T-cell (primary cell): ENCODE measurements at regions not wholly inside any gene's neighbourhood (a gene's known extent, or its start where the extent isn't known, plus 50 kb on each side); places are given as distances from the start of the nearest gene placed in this dataset.
"Not testable (repeated sequence)": the region's sequence is repeated elsewhere in the genome, so short reads cannot be mapped to it uniquely, and the experiment has no call there.

Experiments
- ATAC-seq, 4 experiments: fragments of 200-7000 bp in 3 of 4; fragments of 150-1000 bp in 1 of 4; cut with Tn5 transposase; replicated peaks in 1 of 4; 1 replicate in 3 of 4; 2 replicates in 1 of 4; pipeline ENCODE4 v1.10.0; 2021; ENCODE audit warnings: moderate library complexity in 3 of 4, mild to moderate bottlenecking in 2 of 4, moderate number of reproducible peaks in 1 of 4
- CTCF ChIA-PET, 2 donors: fragments of 300-600 bp; sonication (Branson Sonifier 250); formaldehyde crosslinking; loops; one replicate each; lab custom pipeline; 2022; ENCODE audit warnings: antibody characterized with exemption in 2 of 2; lab: Charles Lee
- POLR2A ChIA-PET, 2 donors: fragments of 300-600 bp; sonication (Branson Sonifier 250); formaldehyde crosslinking; loops; one replicate each; lab custom pipeline; 2022; ENCODE audit warnings: antibody characterized with exemption in 2 of 2; lab: Charles Lee
- DNase-seq, 35 experiments: peaks; one replicate each; pipeline versions ENCODE4 v3.0.0 to v3.0.0-alpha.2; 2013 to 2023
- H3K27ac ChIP-seq: one replicate; pipeline ENCODE4 v1.5.1; 2013; ENCODE audit warnings: low read length
- H3K27me3 ChIP-seq, 2 experiments: replicated peaks in 1 of 2; 1 replicate in 1 of 2; 2 replicates in 1 of 2; pipeline versions ENCODE4 v1.6.1 to v1.7.0; 2013; ENCODE audit warnings: low read length in 1 of 2, mixed read lengths in 1 of 2; ENCODE audit not compliant: control insufficient read depth in 2 of 2, insufficient read depth in 2 of 2; ENCODE audit errors: extremely low read depth in 1 of 2
- H3K36me3 ChIP-seq, 2 donors: 1 replicate in 1 of 2; 2 replicates in 1 of 2; pipeline versions ENCODE4 v1.6.1 to v1.7.0; 2013; ENCODE audit warnings: low read length in 1 of 2; ENCODE audit not compliant: control insufficient read depth in 2 of 2, insufficient read depth in 1 of 2; ENCODE audit errors: extremely low read depth in 1 of 2
- H3K4me1 ChIP-seq, 2 experiments: 1 replicate in 1 of 2; 2 replicates in 1 of 2; pipeline versions ENCODE4 v1.6.1 to v1.7.0; 2013; ENCODE audit warnings: low read length in 2 of 2, mixed read lengths in 1 of 2; ENCODE audit not compliant: insufficient read depth in 2 of 2, control insufficient read depth in 1 of 2; ENCODE audit errors: extremely low read depth in 1 of 2
- H3K4me3 ChIP-seq, 2 donors: 1 replicate in 1 of 2; 2 replicates in 1 of 2; pipeline versions ENCODE4 v1.5.1 to v1.7.0; 2013; ENCODE audit warnings: mild to moderate bottlenecking in 2 of 2, low read length in 1 of 2, moderate library complexity in 1 of 2; ENCODE audit not compliant: control insufficient read depth in 1 of 2; ENCODE audit errors: extremely low read depth in 1 of 2
- H3K9me3 ChIP-seq: 2 replicates; pipeline ENCODE4 v1.7.0; 2013
- H3K27ac Mint-ChIP-seq, 2 donors: one replicate each; pipeline ENCODE4 v1.8.0; 2020 to 2021; ENCODE audit warnings: mild to moderate bottlenecking in 2 of 2, mixed read lengths in 2 of 2
- H3K27me3 Mint-ChIP-seq, 2 donors: one replicate each; pipeline ENCODE4 v1.8.0; 2021 to 2022; ENCODE audit warnings: mixed read lengths in 2 of 2
- H3K36me3 Mint-ChIP-seq: one replicate; pipeline ENCODE4 v1.8.0; 2021; ENCODE audit warnings: mixed read lengths
- H3K4me1 Mint-ChIP-seq, 3 donors: one replicate each; pipeline ENCODE4 v1.8.0; 2020 to 2022; ENCODE audit warnings: mixed read lengths in 3 of 3, mild to moderate bottlenecking in 1 of 3
- H3K4me3 Mint-ChIP-seq, 3 donors: one replicate each; pipeline ENCODE4 v1.8.0; 2020 to 2022; ENCODE audit warnings: mild to moderate bottlenecking in 3 of 3, mixed read lengths in 3 of 3, moderate library complexity in 3 of 3
- H3K9me3 Mint-ChIP-seq, 3 donors: one replicate each; pipeline ENCODE4 v1.8.0; 2020 to 2022; ENCODE audit warnings: mixed read lengths in 3 of 3
- WGBS: methylation state at CpG from one replicate; pipeline ENCODE4 v1.1.5; 2013; ENCODE audit warnings: missing lambda C conversion rate; ENCODE audit not compliant: insufficient coverage; 5-methylcytosine and 5-hydroxymethylcytosine counted together

DNA sequence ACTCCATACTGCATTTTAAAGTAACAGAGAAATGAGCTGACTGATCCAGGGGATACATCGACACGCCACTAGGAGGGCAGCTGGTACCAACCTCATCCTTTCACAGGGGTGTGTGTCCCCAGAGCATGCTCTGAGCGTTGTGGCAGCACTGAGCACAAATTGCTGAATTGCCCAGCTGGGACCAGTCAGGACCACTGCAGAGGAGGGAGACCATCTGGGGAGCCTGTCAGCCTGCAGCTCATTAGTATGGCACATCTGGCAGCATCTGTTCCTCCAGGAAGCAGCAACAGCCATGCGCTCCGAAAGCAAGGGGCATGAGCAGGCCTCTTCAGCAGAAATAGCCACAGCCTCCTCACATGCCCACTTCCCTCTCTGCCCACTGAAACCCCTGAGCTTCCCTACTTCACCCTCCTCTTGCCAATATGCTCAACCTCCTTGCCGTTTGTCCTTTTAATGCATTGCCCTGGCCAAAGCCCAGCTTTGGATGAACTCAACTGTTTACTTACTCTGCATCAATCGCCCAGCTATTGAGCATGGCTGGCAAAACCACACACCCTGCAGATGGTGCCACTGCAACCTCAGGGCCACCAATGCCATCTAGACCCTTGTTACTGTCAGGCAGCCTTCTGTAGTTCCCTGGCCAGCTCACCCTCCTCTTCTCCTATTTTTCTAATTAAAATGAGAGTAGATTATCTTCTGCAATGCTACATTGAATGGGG is 77.6 kb upstream of the NEDD9 start:
- ChIA-PET CTCF (no interaction called here), POLR2A (no interaction called here)
- Mint-ChIP-seq H3K9me3 (peaks cover 1 to 6% (median 4%) of the 10 kb centered on the region in 3 donors), H3K27ac (no peak overlapping the region), H3K4me3 (no peak overlapping the region), H3K27me3 (no peaks in the 10 kb centered on the region), H3K36me3 (peaks cover 67% of the 10 kb centered on the region), H3K4me1 (peaks cover 9 to 25% (median 16%) of the 10 kb centered on the region in 3 donors)
- 95% methylated on average over 7 of the region's 7 CpGs for WGBS
- Histone ChIP-seq H3K27me3 (no peaks in the 10 kb centered on the region), H3K4me3 (no peak overlapping the region), H3K27ac (no peak overlapping the region), H3K4me1 (no peaks in the 10 kb centered on the region), H3K9me3 (no peaks in the 10 kb centered on the region), H3K36me3 (peaks cover 3 to 20% of the 10 kb centered on the region in 2 donors)
- ATAC-seq (no peak), DNase-seq (peak in 1 of 35 experiments; percentile 7)

- CTCF ChIA-PET = interaction anchor here in 1 of 2 donors (0.6 kb wide), 1 partner anchor 135 kb away, joined by 4 read pairs; no protein-coding TSS in a partner anchor
- no peaks in the 10 kb centered on the region for H3K9me3 ChIP-seq
- Mint-ChIP-seq H3K4me1 (peaks cover 22 to 33% (median 27%) of the 10 kb centered on the region in 3 donors), H3K4me3 (no peak overlapping the region), H3K36me3 (peaks cover 78% of the 10 kb centered on the region), H3K27ac (peak overlapping the region in 1 of 2 donors; percentile 61), H3K27me3 (no peaks in the 10 kb centered on the region), H3K9me3 (peaks cover 0 to 11% (median 6%) of the 10 kb centered on the region in 3 donors)
- no peaks in the 10 kb centered on the region for H3K27me3 ChIP-seq
- POLR2A ChIA-PET = no interaction called here
- H3K36me3 ChIP-seq = peaks cover 3 to 26% of the 10 kb centered on the region in 2 donors
- WGBS = no CpG with 5 or more reads among the region's 3 CpGs
- no peak for ATAC-seq
- H3K4me3 ChIP-seq = no peak overlapping the region
- no peaks in the 10 kb centered on the region for H3K4me1 ChIP-seq
- no peak overlapping the region for H3K27ac ChIP-seq
- DNase-seq = no peak
These were observed 74.8 kb upstream of the NEDD9 start for GRCh38 chr6:11307226-11307625.

GRCh38 chr6:11304946-11305345 is 72.5 kb upstream of the NEDD9 start:
- ATAC-seq (no peak), DNase-seq (no peak)
- no peaks in the 10 kb centered on the region for H3K4me1 ChIP-seq
- H3K4me3 ChIP-seq = no peak overlapping the region
- Mint-ChIP-seq H3K27ac (no peak overlapping the region), H3K9me3 (peaks cover 5 to 19% (median 14%) of the 10 kb centered on the region in 3 donors), H3K4me3 (no peak overlapping the region), H3K27me3 (no peaks in the 10 kb centered on the region), H3K36me3 (peaks cover 81% of the 10 kb centered on the region), H3K4me1 (peaks cover 32 to 38% (median 35%) of the 10 kb centered on the region in 3 donors)
- CTCF ChIA-PET = no interaction called here
- no peaks in the 10 kb centered on the region for H3K9me3 ChIP-seq
- no CpG with 5 or more reads among the region's 3 CpGs for WGBS
- POLR2A ChIA-PET = no interaction called here
- H3K36me3 ChIP-seq = peaks cover 3 to 26% of the 10 kb centered on the region in 2 donors
- no peaks in the 10 kb centered on the region for H3K27me3 ChIP-seq
- no peak overlapping the region for H3K27ac ChIP-seq

GRCh38 chr6:11299876-11300428 is 67.5 kb upstream of the NEDD9 start:
- H3K27me3 ChIP-seq, CTCF ChIA-PET, H3K4me3 ChIP-seq, ATAC-seq, H3K4me1 ChIP-seq, POLR2A ChIA-PET, H3K27me3 Mint-ChIP-seq, H3K9me3 ChIP-seq, H3K27ac ChIP-seq, DNase-seq: not testable (repeated sequence)
- Mint-ChIP-seq H3K4me3 (peak overlapping the region in 1 of 3 donors; percentile 27), H3K9me3 (peaks cover 5 to 20% (median 11%) of the 10 kb centered on the region in 3 donors), H3K4me1 (peaks cover 41 to 51% (median 47%) of the 10 kb centered on the region in 3 donors), H3K27ac (peak overlapping the region in 1 of 2 donors; percentile 0), H3K36me3 (peaks cover 86% of the 10 kb centered on the region)
- peaks cover 0 to 24% of the 10 kb centered on the region in 2 donors for H3K36me3 ChIP-seq
- no CpG with 5 or more reads among the region's 5 CpGs for WGBS

DNA sequence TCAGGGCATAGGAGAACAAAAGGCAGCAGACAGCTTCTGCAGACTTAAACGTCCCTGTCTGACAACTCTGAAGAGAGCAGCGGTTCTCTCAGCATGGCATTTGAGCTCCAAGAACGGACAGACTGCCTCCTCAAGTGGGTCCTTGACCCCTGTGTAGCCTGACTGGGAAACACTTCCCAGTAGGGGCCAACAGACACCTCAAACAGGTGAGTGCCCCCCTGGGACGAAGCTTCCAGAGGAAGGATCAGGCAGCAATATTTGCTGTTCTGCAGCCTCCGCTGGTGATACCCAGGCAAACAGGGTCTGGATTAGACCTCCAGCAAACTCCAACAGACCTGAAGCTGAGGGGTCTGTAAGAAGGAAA is 66.9 kb upstream of the NEDD9 start:
- peaks cover 0 to 20% of the 10 kb centered on the region in 2 donors for H3K36me3 ChIP-seq
- ATAC-seq, H3K27me3 ChIP-seq, DNase-seq, CTCF ChIA-PET, POLR2A ChIA-PET, H3K27me3 Mint-ChIP-seq, H3K9me3 ChIP-seq, H3K4me3 ChIP-seq, H3K27ac ChIP-seq, H3K4me1 ChIP-seq, H3K27ac Mint-ChIP-seq: not testable (repeated sequence)
- peak overlapping the region in 1 of 3 donors; percentile 27 for H3K4me3 Mint-ChIP-seq
- 80% methylated on average over 4 of the region's 5 CpGs for WGBS
- H3K9me3 Mint-ChIP-seq = peaks cover 5 to 20% (median 10%) of the 10 kb centered on the region in 3 donors
- peaks cover 43 to 52% (median 49%) of the 10 kb centered on the region in 3 donors for H3K4me1 Mint-ChIP-seq
- H3K36me3 Mint-ChIP-seq = peaks cover 85% of the 10 kb centered on the region

DNA sequence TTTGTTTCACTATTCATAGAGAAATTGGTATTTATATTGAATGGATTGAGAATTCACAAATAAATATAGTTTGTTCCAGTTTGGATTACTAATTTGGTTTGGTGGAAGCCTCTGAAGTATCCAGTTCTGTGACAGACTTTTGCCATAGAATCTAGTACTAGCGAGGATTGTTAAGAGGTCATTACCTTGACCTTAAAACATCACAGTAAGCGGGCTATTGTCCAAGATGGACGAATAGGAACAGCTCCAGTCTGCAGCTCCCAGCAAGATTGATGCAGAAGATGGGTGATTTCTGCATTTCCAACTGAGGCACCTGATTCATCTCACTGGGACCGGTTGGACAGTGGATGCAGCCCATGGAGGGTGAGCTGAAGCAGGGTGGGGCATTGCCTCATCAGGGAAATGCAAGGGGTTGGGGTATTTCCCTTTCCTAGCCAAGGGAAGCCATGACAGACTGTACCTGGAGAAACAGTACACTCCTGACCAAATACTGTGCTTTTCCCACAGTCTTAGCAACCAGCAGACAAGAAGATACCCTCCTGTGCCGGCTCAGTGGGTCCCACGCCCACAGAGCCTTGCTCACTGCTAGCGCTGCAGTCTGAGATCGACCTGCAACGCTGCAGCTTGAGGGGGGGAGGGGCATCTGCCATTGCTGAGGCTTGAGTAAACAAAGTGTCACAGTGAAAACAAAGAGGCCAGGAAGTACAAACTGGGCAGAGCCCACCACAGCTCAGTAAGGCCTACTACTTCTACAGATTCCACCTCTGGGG is 66.4 kb upstream of the NEDD9 start:
- no peaks in the 10 kb centered on the region for H3K27me3 ChIP-seq
- H3K9me3 ChIP-seq = no peaks in the 10 kb centered on the region
- no peak overlapping the region for H3K4me3 ChIP-seq
- Mint-ChIP-seq H3K9me3 (peaks cover 5 to 17% (median 8%) of the 10 kb centered on the region in 3 donors), H3K4me3 (no peak overlapping the region), H3K27ac (no peak overlapping the region), H3K27me3 (no peaks in the 10 kb centered on the region), H3K4me1 (peaks cover 42 to 51% (median 46%) of the 10 kb centered on the region in 3 donors), H3K36me3 (peaks cover 85% of the 10 kb centered on the region)
- ChIA-PET POLR2A (no interaction called here), CTCF (no interaction called here)
- peak in 1 of 4 experiments; percentile 50 for ATAC-seq
- 80% methylated on average over 2 of the region's 9 CpGs for WGBS
- DNase-seq = no peak
- peaks cover 0 to 20% of the 10 kb centered on the region in 2 donors for H3K36me3 ChIP-seq
- peaks cover 0 to 8% of the 10 kb centered on the region in 2 experiments for H3K4me1 ChIP-seq
- no peak overlapping the region for H3K27ac ChIP-seq
